GM23338 (cell line): ENCODE measurements at regions not wholly inside any gene's neighbourhood (a gene's known extent, or its start where the extent isn't known, plus 50 kb on each side); places are given as distances from the start of the nearest gene placed in this dataset.

Source experiments
- CTCF ChIP-seq, 2 experiments: fragments of 200-600 bp in 1 of 2; sonication (generic) in 1 of 2; conservative IDR thresholded peaks; 2 replicates each; pipeline versions ENCODE4 v1.5.1 to v1.6.1; 2016 to 2017; ENCODE audit warnings: antibody characterized with exemption in 2 of 2, low read depth in 2 of 2, mild to moderate bottlenecking in 2 of 2, moderate library complexity in 1 of 2
- EZH2phosphoT487 ChIP-seq: fragments of 200-600 bp; sonication (generic); IDR thresholded peaks from one replicate; pipeline ENCODE4 v1.8.1; 2018; ENCODE audit warnings: antibody characterized with exemption; ENCODE audit not compliant: unreplicated experiment

- no peak for TF ChIP-seq CTCF (conservative IDR thresholded peaks at IDR 0.05; ENCODE audit: low read depth in 2 of 2)
- no peak for TF ChIP-seq EZH2phosphoT487
These were observed 135.8 kb upstream of the MAP3K7 start for GRCh38 chr6:90722648-90723047.
